Large intestine (tissue), 3 donors: ENCODE measurements at regions not wholly inside any gene's neighbourhood (a gene's known extent, or its start where the extent isn't known, plus 50 kb on each side); places are given as distances from the start of the nearest gene placed in this dataset.
"Not testable (repeated sequence)": the region's sequence is repeated elsewhere in the genome, so short reads cannot be mapped to it uniquely, and the experiment has no call there.

Source experiments
- DNase-seq, 2 donors: peaks; one replicate each; pipeline versions ENCODE4 v3.0.0 to v3.0.0-alpha.2; 2013
- H3K27ac ChIP-seq: one replicate; pipeline ENCODE4 v1.5.1; 2013; ENCODE audit warnings: low read length
- H3K27me3 ChIP-seq: 2 replicates; pipeline ENCODE4 v1.6.1; 2013; ENCODE audit warnings: low read length; ENCODE audit not compliant: control insufficient read depth, insufficient read depth
- H3K36me3 ChIP-seq: 2 replicates; pipeline ENCODE4 v1.6.1; 2013; ENCODE audit warnings: low read length; ENCODE audit not compliant: control insufficient read depth, insufficient read depth
- H3K4me1 ChIP-seq: one replicate; pipeline ENCODE4 v1.6.1; 2013; ENCODE audit warnings: low read length; ENCODE audit not compliant: control insufficient read depth, insufficient read depth
- H3K4me3 ChIP-seq: one replicate; pipeline ENCODE4 v1.5.1; 2013; ENCODE audit warnings: low read length
- H3K9me3 ChIP-seq: one replicate; pipeline ENCODE4 v1.6.1; 2013; ENCODE audit warnings: mild to moderate bottlenecking, low read depth, low read length, moderate library complexity; ENCODE audit not compliant: control insufficient read depth
- WGBS: methylation state at CpG from one replicate; pipeline ENCODE4 v1.1.5; 2013; ENCODE audit warnings: low lambda C conversion rate; ENCODE audit not compliant: insufficient coverage; 5-methylcytosine and 5-hydroxymethylcytosine counted together

GRCh38 chr15:31624115-31624514 lies 297.5 kb downstream of the KLF13 start:
- H3K27me3 ChIP-seq, H3K27ac ChIP-seq, DNase-seq, H3K36me3 ChIP-seq, H3K4me3 ChIP-seq, H3K9me3 ChIP-seq, H3K4me1 ChIP-seq: not testable (repeated sequence)
- no CpG with 5 or more reads among the region's 1 CpG for WGBS

DNA sequence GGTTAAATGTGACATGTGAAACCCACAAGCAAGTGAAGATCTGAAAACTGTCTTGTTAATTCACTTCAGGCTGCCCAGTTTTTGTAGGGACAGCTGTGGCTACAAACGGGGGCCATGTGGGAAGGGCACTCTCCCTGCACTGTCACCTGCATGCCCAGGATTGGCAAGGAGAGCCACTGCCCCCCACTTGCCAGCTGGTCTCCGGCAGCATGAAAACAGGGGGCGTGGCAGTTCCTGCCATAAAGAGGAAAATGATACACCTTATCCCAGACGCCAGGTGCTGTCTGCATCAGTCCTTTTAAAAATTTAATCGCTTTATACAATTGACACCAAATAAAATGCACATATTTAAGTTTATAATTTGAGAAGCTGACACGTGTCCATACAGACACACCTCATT lies 309.1 kb downstream of the KLF13 start:
- no CpG with 5 or more reads among the region's 6 CpGs for WGBS
- not testable (repeated sequence) for H3K9me3 ChIP-seq, H3K36me3 ChIP-seq, H3K27me3 ChIP-seq, H3K27ac ChIP-seq, H3K4me1 ChIP-seq, H3K4me3 ChIP-seq
- peak; percentile 9 to 16 for DNase-seq

DNA sequence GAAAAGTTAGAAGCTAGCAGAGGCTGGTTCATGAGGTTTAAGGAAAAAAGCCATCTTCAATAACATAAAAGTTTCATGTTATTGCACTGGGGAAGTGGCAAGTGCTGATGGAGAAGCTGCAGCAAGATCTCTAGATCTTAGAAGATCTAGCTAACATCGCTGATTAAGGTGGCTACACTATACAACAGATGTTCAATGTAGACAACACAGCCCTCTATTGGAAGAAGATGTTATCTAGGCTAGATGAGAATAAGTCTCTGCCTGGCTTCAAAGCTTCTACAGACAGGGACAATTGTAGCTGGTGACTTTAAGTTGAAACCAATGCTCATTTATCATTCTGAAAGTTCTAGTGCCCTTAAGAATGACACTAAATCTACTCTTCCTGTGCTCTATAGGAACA lies 310.3 kb downstream of the KLF13 start:
- H3K4me1 ChIP-seq, H3K36me3 ChIP-seq, H3K9me3 ChIP-seq, H3K4me3 ChIP-seq, H3K27me3 ChIP-seq, H3K27ac ChIP-seq, DNase-seq: not testable (repeated sequence)
- WGBS: no CpG with 5 or more reads among the region's 1 CpG

DNA sequence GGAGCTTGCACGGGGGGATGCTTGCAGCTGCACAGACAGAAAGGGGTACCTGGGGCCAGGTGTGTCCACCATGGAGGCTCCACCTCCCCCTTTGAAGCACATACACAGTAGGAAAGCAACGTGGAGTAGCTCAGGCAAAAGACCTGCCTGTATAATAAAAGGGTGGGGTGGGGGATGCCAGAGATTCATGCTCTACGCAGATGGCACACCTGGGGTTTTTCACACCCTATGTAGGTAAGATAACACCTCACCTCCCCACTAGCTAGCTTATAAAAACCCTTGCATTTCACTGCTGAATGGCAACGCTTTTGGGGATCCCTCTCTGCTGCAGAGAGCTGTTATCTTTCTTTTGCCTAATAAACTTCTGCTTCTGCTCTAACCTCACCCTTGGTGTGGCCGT lies 317.3 kb downstream of the KLF13 start:
- H3K27ac ChIP-seq, DNase-seq, H3K36me3 ChIP-seq, H3K4me3 ChIP-seq, H3K27me3 ChIP-seq, H3K4me1 ChIP-seq, H3K9me3 ChIP-seq: not testable (repeated sequence)
- WGBS: no CpG with 5 or more reads among the region's 5 CpGs

DNA sequence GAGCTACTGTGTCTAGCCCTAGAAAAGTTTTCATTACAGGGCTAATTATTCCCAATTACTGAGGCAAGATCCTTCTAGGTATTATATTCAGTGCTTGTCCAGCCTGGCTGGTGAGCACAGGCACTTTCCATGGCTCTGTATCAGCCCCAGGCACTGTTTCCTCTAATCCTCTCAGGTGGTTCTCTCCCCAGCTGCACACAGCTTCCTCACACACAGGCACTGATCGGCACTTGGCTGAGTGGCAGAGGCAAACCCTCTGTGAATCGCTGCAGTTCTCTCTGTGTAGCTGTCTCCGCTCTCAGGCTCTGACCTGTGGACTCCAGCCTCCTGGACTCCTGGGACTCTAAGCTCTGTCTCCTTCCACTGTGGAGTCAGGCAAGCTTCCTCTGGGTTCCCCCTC lies 318.1 kb downstream of the KLF13 start:
- not testable (repeated sequence) for H3K4me1 ChIP-seq, H3K36me3 ChIP-seq, H3K4me3 ChIP-seq, H3K27ac ChIP-seq, H3K9me3 ChIP-seq, DNase-seq, H3K27me3 ChIP-seq
- WGBS: no CpG with 5 or more reads among the region's 3 CpGs

DNA sequence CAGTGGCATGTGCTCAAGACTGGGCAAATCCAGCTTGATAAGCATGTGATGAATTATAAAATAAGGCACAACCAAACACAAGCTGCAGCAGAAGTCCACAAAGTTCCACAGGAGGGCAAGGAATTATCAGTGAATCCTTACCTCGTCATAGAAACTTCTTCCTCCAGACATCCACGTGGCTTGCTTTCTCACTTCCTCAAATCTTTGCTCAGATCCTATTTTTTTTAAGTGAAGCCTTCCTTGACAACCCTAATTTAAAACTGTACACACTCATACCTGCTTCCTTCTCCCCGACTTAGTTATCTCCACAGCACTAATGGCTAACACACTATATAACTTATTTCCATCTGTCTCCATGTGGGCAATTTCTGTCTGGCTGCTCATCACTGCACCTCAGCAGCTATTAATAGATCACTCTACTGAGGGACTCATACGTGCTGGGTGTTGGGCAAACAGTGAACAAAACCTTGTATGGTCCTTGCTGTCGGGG lies 320.7 kb downstream of the KLF13 start:
- not testable (repeated sequence) for H3K4me3 ChIP-seq, H3K36me3 ChIP-seq, H3K9me3 ChIP-seq, H3K27me3 ChIP-seq, DNase-seq, H3K27ac ChIP-seq, H3K4me1 ChIP-seq
- WGBS: 40% methylated on average over 1 of the region's 5 CpGs

DNA sequence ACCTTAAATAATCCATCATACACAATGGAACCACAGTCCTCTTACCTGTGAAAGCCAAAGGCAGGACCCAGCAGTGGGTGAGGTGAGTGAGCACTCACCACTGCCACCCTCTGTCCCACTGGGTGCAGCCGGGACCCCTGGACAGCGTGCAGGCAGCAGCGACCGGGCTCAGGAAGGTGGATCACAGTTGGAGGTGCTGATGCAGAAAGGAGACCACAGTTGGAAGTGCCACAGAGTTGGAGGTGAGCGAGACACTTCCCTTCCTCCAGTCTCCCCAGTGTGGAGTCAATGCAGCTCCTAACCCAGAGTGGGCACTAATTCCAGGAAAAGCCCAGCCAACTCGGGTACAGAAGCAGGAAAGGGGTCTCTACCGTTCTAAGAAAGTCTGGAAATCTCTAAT lies 323.0 kb downstream of the KLF13 start:
- not testable (repeated sequence) for H3K27ac ChIP-seq, H3K4me1 ChIP-seq, H3K4me3 ChIP-seq, DNase-seq, H3K27me3 ChIP-seq, H3K36me3 ChIP-seq, H3K9me3 ChIP-seq
- WGBS: no CpG with 5 or more reads among the region's 7 CpGs

GRCh38 chr15:31650055-31650701 lies 323.5 kb downstream of the KLF13 start:
- WGBS: no CpG with 5 or more reads among the region's 6 CpGs
- H3K27ac ChIP-seq, H3K36me3 ChIP-seq, H3K27me3 ChIP-seq, H3K4me1 ChIP-seq, H3K9me3 ChIP-seq, H3K4me3 ChIP-seq, DNase-seq: not testable (repeated sequence)

- not testable (repeated sequence) for H3K27me3 ChIP-seq, DNase-seq, H3K4me3 ChIP-seq, H3K4me1 ChIP-seq, H3K36me3 ChIP-seq, H3K27ac ChIP-seq, H3K9me3 ChIP-seq
- no CpG with 5 or more reads among the region's 8 CpGs for WGBS
Observed at GRCh38 chr15:31656915-31657314, 330.3 kb downstream of the KLF13 start.

- DNase-seq: no peak
- Histone ChIP-seq H3K4me3 (no peak overlapping the region), H3K9me3 (no peaks in the 10 kb centered on the region), H3K27ac (no peak overlapping the region), H3K4me1 (no peaks in the 10 kb centered on the region), H3K36me3 (no peaks in the 10 kb centered on the region), H3K27me3 (no peaks in the 10 kb centered on the region)
- no CpG with 5 or more reads among the region's 4 CpGs for WGBS
Observed at GRCh38 chr15:31660816-31661215, 334.2 kb downstream of the KLF13 start.

- H3K27me3 ChIP-seq, H3K4me3 ChIP-seq: not testable (repeated sequence)
- WGBS: 100% methylated on average over 2 of the region's 8 CpGs
Observed at GRCh38 chr15:31665732-31666131, 339.1 kb downstream of the KLF13 start.

More at GRCh38 chr15:31665732-31666131, 339.1 kb downstream of the KLF13 start:
- not testable (repeated sequence) for H3K27ac ChIP-seq, H3K36me3 ChIP-seq, H3K9me3 ChIP-seq, DNase-seq, H3K4me1 ChIP-seq
